Lower lobe of right lung (tissue), 2 donors: ENCODE measurements at regions not wholly inside any gene's neighbourhood (a gene's known extent, or its start where the extent isn't known, plus 50 kb on each side); places are given as distances from the start of the nearest gene placed in this dataset.

Source experiments
- ATAC-seq, 2 donors: fragments of 200-7000 bp; cut with Tn5 transposase; one replicate each; pipeline ENCODE4 v1.9.1; 2020 to 2022; ENCODE audit warnings: mild to moderate bottlenecking in 2 of 2, moderate library complexity in 2 of 2
- DNase-seq: peaks from one replicate; pipeline ENCODE4 v3.0.0-alpha.2; 2020
- H3K27ac ChIP-seq: fragments of 200-600 bp; one replicate; pipeline ENCODE4 v1.8.0; 2022
- H3K27me3 ChIP-seq: fragments of 200-600 bp; one replicate; pipeline ENCODE4 v1.8.0; 2022; ENCODE audit warnings: low read depth
- H3K36me3 ChIP-seq: fragments of 200-600 bp; one replicate; pipeline ENCODE4 v1.8.0; 2022; ENCODE audit warnings: mild to moderate bottlenecking
- H3K4me1 ChIP-seq: fragments of 200-600 bp; one replicate; pipeline ENCODE4 v1.8.0; 2022
- H3K4me3 ChIP-seq: fragments of 200-600 bp; one replicate; pipeline ENCODE4 v1.8.0; 2022; ENCODE audit warnings: mild to moderate bottlenecking
- H3K9me3 ChIP-seq: fragments of 200-600 bp; one replicate; pipeline ENCODE4 v1.8.0; 2022
- CTCF ChIP-seq: fragments of 200-600 bp; IDR thresholded peaks from one replicate; pipeline ENCODE4 v1.8.0; 2022; ENCODE audit warnings: antibody characterized with exemption, mild to moderate bottlenecking
- intact Hi-C: fragments of 100-400 bp; cut with DNase I; formaldehyde crosslinking; loops from one replicate; pipeline ENCODE4 v1.11.0; 2022
- donor health status: DM: no; HTN: yes; CAD: no; lungs with severe emphysema.

- Histone ChIP-seq H3K27ac (no peak overlapping the region), H3K4me3 (no peak overlapping the region), H3K36me3 (no peaks in the 10 kb centered on the region), H3K27me3 (no peaks in the 10 kb centered on the region), H3K9me3 (no peaks in the 10 kb centered on the region), H3K4me1 (no peaks in the 10 kb centered on the region)
- DNase-seq (no peak), ATAC-seq (no peak)
- intact Hi-C loops: no loop called here
- TF ChIP-seq CTCF: no peak
Measured at GRCh38 chr14:58947814-58948445, 240.5 kb upstream of the DAAM1 start.

- Histone ChIP-seq H3K4me3 (no peak overlapping the region), H3K9me3 (no peaks in the 10 kb centered on the region), H3K36me3 (no peaks in the 10 kb centered on the region), H3K4me1 (no peaks in the 10 kb centered on the region), H3K27me3 (no peaks in the 10 kb centered on the region), H3K27ac (no peak overlapping the region)
- ATAC-seq: no peak
- no peak for DNase-seq
- intact Hi-C loops: no loop called here
- no peak for TF ChIP-seq CTCF
Measured at GRCh38 chr14:58950555-58950954, 237.9 kb upstream of the DAAM1 start.

- no peak for TF ChIP-seq CTCF
Measured at GRCh38 chr14:58951143-58951542, 237.3 kb upstream of the DAAM1 start.

GRCh38 chr14:58954052-58954451 lies 234.4 kb upstream of the DAAM1 start:
- no peak overlapping the region for H3K4me3 ChIP-seq
- no peaks in the 10 kb centered on the region for H3K36me3 ChIP-seq
- no peaks in the 10 kb centered on the region for H3K27me3 ChIP-seq
- intact Hi-C loops: no loop called here
- H3K9me3 ChIP-seq: no peaks in the 10 kb centered on the region
- TF ChIP-seq CTCF: no peak
- ATAC-seq (no peak), DNase-seq (no peak)
- no peaks in the 10 kb centered on the region for H3K4me1 ChIP-seq
- no peak overlapping the region for H3K27ac ChIP-seq

More at GRCh38 chr14:58951143-58951542, 237.3 kb upstream of the DAAM1 start:
- DNase-seq (no peak), ATAC-seq (no peak)
- Histone ChIP-seq H3K4me3 (no peak overlapping the region), H3K27ac (no peak overlapping the region), H3K9me3 (no peaks in the 10 kb centered on the region), H3K27me3 (no peaks in the 10 kb centered on the region), H3K4me1 (no peaks in the 10 kb centered on the region), H3K36me3 (no peaks in the 10 kb centered on the region)
- intact Hi-C loops: no loop called here

GRCh38 chr14:58954901-58955861 lies 233.3 kb upstream of the DAAM1 start:
- Histone ChIP-seq H3K9me3 (no peaks in the 10 kb centered on the region), H3K27ac (no peak overlapping the region), H3K27me3 (no peaks in the 10 kb centered on the region), H3K4me1 (no peaks in the 10 kb centered on the region), H3K4me3 (no peak overlapping the region), H3K36me3 (no peaks in the 10 kb centered on the region)
- no peak for ATAC-seq
- intact Hi-C loops: no loop called here
- no peak for DNase-seq
- no peak for TF ChIP-seq CTCF
